GM21529 (cell line): ENCODE measurements at regions not wholly inside any gene's neighbourhood (a gene's known extent, or its start where the extent isn't known, plus 50 kb on each side); places are given as distances from the start of the nearest gene placed in this dataset.
"Not testable (repeated sequence)": the region's sequence is repeated elsewhere in the genome, so short reads cannot be mapped to it uniquely, and the experiment has no call there.

Experiments
- ATAC-seq: cut with Tn5 transposase; IDR thresholded peaks from one replicate; pipeline ENCODE4 v1.9.1; 2021; ENCODE audit not compliant: unreplicated experiment

DNA sequence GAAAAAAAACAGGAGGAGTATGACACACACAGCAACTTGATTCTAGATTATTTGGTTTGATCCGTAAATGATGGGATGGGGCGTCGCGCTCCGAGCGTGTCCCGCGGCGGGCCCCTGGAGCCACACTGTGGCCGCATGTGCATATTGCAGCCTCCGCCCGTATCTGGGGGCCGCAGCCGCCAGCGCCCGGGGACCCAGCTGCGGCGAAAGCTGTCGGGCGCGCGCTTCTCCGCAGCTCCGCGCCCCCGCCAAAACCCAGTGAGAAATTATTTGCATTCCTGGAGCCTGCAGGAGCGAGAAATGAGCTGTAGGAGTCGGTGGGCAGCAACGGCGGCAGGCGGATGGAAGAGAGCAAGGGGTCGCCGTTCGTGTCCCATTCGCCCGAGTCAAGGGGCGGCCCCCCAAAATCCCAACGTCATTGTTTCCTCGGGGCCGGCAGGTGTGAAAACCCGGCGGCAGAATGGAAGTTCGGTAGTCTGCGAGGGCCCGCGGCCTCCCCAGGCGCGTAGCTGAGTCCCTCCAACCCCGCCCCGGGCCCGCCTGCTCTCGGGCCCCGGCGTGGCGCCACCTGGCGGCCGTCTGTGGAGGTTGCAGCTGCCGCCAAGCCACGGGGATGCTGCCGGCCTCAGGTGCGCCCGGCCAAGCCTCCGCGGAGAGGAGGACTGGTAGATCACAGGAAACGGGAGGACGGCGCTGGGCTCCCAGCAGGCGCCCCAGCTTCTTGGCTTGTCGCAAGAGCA lies 86.8 kb downstream of the FAM72B start:
- ATAC-seq: peak; percentile 94

DNA sequence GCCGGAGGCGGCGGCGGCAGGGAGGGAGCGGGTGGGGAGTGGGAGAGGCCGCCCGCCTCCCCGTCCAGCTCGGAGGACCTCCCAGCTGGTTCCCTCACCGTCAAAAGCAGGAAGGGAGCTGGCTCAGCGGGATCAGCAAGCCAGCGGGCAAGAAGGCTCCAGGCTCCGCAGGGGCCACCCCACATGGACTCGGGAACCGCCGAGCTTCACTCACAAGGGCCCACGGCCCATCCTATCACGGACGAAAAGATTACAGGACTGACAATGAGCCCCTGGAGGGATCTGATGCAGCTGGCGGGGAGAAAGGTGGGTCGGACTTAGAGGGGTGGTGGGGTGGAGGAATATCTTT lies 86.3 kb downstream of the FAM72B start:
- not testable (repeated sequence) for ATAC-seq

DNA sequence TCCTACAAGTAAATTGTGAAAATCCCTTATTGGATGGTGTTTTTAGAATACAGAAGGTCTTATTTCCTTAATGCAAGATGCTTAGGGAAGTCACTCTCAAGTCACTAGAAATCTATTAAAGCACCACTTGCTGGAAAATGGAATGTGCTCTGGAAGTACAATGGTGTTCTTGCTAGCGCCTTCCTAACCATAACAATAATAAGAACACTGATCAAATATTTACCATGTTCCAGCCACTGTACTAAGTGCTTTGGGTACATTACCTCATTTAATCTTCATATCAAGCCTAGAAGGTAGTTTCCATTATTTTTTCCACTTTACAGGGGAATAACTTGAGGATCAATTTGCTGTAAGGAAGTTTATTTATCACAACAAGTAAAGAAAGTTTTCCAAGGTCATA lies 75.1 kb downstream of the FAM72B start:
- ATAC-seq: not testable (repeated sequence)

DNA sequence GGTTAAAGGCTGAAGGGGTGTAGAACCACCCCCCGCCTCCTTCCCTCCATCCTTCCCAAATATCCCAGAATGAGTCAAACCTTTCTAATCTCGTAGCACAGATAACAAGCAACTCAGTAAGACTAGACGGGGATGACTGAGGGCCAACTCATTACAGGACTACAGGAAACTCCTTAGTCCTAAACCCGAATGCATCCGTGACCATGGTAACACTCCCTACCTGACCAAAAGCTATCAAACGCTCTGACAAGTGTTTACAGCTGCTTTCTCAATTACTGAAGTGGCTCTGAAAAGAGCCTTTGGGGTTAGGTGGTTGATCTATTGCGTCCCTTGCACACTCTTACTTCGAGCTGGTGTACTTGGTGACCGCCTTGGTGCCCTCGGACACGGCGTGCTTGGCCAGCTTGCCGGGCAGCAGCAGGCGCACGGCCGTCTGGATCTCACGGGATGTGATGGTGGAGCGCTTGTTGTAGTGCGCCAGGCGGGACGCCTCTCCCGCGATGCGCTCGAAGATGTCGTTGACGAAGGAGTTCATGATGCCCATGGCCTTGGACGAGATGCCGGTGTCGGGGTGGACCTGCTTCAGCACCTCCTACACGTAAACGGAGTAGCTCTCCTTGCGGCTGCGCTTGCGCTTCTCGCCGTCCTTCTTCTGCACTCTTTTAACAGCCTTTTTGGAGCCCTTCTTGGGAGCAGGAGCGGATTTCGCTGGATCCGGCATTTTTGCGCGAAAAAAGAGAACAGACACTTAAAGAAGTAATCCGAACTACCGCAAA lies 67.4 kb downstream of the FAM72B start:
- not testable (repeated sequence) for ATAC-seq

DNA sequence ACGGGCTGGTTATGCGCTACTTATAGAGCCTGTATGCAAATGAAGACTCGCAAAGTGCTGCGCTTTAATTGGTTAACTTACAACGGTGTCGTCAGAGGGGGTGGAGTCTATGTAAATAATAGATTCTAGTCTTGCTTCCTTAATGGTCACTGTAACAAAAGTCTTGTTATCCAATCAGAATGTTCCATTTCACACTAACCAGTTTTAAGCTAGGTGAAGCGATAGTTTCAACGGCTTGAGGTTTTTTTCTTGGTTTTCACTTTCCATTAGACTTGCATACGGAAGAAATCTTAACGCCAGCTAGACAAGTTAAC lies 66.9 kb downstream of the FAM72B start:
- not testable (repeated sequence) for ATAC-seq

DNA sequence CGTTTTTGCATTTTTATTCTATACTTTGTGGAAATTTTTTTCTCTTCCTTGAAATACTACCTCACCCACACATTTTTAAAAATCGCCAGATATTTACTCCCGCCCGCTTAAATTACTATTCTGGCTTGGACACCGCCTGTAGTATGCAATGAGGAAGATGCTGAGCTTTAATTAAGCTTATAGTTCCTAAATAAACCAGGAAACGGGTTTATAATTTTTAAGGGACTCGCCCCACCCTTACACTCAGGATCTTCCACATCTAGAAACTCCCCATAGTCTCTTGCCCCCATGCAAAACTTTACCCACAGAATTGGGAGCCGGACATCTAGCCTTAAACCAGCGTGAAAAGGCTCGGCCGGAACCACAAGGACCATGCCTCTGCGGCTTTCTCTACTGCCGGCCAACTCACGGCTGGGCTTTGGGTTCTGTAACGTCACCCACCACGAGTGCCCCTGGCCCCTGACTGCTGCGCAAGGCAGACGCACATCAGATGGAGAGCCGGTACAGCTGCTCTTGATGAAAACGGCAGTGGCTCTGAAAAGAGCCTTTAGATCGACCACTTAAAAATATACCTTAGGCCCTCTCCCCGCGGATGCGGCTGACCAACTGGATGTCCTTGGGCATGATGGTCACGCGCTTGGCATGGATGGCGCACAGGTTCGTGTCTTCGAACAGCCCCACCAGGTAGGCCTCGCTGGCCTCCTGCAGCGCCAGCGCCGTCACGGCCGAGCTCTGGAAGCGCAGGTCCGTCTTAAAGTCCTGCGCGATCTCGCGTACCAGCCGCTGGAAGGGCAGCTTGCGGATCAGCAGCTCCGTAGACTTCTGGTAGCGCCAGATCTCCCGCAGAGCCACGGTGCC lies 66.3 kb downstream of the FAM72B start:
- ATAC-seq: not testable (repeated sequence)
